ENCODE measurements at regions not wholly inside any gene's neighbourhood (a gene's known extent, or its start where the extent isn't known, plus 50 kb on each side); places are given as distances from the start of the nearest gene placed in this dataset.
A peak's percentile ranks its signal among the peaks of the same experiment; 100 is the strongest.

DNA sequence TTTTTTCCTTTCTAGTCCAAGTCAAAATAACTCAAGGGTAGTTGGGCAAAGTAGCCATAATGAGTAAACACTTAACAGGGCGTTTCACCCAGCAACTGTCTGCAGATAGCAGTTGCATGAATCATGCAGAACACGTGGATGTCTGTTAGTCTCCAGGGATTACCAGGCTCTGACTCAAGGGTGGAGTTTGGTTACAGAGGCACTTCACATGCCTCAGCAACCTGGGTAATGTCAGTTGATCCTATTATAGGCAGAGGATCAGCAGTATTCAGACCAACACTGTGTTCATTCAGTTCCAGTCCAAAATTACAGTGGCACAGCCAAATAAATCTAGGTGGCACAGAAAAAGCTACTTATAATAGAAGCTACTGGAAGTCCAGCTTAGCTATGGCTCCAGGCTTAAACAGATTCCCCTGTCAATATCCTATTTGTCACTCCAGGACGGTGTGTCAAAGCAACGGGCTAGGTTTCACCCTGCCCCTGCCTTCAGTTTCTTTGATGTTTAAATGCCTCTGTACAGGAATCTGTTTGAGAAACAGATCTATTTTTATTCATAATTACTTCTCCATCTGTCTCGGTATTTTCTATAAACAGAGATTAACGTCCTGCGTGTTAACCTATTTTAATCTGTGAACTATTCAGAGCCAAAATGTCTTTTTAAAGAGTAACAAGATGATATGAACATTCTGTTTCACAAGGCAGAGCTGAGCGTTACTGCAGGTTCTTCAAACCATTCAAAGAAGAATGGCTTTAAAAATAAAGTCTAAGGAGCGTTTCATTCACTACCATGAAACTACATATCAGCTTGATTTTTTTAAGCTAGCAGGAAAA, 162.6 kb upstream of the AKR1E2 start:
- WGBS (ENCODE audit: low lambda C conversion rate, missing lambda C conversion rate) = 16% methylated on average over 9 of the region's 9 CpGs
- peak; percentile 92 for DNase-seq (ENCODE audit: low spot score)
- Histone ChIP-seq H3K9me2 (replicated peaks; ENCODE audit: insufficient read depth) (no peaks in the 10 kb centered on the region), H3K79me2 (no peaks in the 10 kb centered on the region), H3K4me1 (ENCODE audit: insufficient read depth) (peaks cover 35% of the 10 kb centered on the region), H2AFZ (peak overlapping the region; percentile 1), H4K20me1 (ENCODE audit: insufficient read depth, poor library complexity, severe bottlenecking) (no peaks in the 10 kb centered on the region), H3K4me3 (no peak overlapping the region), H3K27me3 (no peaks in the 10 kb centered on the region), H3K36me3 (replicated peaks; ENCODE audit: insufficient read depth, low read depth) (no peaks in the 10 kb centered on the region), H3K27ac (peak overlapping the region; percentile 97), H3K9me3 (ENCODE audit: low read depth) (no peaks in the 10 kb centered on the region), H3K4me2 (peak overlapping the region; percentile 54)
- TF ChIP-seq EZH2phosphoT487 (IDR thresholded peaks at IDR 0.05; ENCODE audit: low read depth, severe bottlenecking, unreplicated experiment) (no peak), EZH2 (IDR thresholded peaks at IDR 0.05; ENCODE audit: borderline replicate concordance) (no peak)
- TF ChIP-seq, protein P1, sequence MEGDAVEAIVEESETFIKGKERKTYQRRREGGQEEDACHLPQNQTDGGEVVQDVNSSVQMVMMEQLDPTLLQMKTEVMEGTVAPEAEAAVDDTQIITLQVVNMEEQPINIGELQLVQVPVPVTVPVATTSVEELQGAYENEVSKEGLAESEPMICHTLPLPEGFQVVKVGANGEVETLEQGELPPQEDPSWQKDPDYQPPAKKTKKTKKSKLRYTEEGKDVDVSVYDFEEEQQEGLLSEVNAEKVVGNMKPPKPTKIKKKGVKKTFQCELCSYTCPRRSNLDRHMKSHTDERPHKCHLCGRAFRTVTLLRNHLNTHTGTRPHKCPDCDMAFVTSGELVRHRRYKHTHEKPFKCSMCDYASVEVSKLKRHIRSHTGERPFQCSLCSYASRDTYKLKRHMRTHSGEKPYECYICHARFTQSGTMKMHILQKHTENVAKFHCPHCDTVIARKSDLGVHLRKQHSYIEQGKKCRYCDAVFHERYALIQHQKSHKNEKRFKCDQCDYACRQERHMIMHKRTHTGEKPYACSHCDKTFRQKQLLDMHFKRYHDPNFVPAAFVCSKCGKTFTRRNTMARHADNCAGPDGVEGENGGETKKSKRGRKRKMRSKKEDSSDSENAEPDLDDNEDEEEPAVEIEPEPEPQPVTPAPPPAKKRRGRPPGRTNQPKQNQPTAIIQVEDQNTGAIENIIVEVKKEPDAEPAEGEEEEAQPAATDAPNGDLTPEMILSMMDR (IDR thresholded peaks at IDR 0.05; ENCODE audit: poor library complexity) = no peak

DNA sequence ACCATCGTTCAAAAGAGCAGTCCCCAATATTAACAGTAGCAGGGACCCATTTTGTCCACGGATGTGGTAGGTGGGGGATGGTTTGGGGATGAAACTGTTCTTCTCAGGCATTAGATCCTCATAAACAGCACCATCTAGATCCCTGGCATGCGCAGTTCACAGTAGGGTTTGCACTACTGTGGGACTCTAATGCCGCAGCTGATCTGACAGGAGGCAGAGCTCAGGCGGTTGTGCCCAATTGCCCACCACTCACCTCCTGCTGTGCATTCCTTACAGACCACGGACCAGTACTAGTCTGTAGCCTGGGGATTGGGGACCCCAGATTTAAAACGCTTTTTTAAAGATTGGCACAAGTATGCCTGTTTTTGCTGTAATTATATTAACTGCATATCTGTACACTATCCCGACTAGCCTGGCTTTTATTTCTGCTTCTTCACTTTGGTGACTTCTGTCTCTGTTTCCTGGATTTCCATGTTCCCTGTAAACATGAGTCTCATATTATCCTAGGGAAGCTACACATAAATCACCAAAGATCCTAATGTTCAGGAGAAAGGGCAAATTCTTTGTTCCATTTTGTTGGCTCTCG, 163.3 kb upstream of the AKR1E2 start:
- H4K20me1 ChIP-seq (ENCODE audit: insufficient read depth, poor library complexity, severe bottlenecking) = no peaks in the 10 kb centered on the region
- H3K79me2 ChIP-seq = no peaks in the 10 kb centered on the region
- H3K36me3 ChIP-seq (replicated peaks; ENCODE audit: insufficient read depth, low read depth) = no peaks in the 10 kb centered on the region
- no peaks in the 10 kb centered on the region for H3K9me3 ChIP-seq (ENCODE audit: low read depth)
- peak overlapping the region; percentile 97 for H3K27ac ChIP-seq
- DNase-seq (ENCODE audit: low spot score) = no peak
- 49% methylated on average over 9 of the region's 9 CpGs for WGBS (ENCODE audit: low lambda C conversion rate, missing lambda C conversion rate)
- peak overlapping the region; percentile 54 for H3K4me2 ChIP-seq
- H3K4me3 ChIP-seq = no peak overlapping the region
- peaks cover 35% of the 10 kb centered on the region for H3K4me1 ChIP-seq (ENCODE audit: insufficient read depth)
- H3K9me2 ChIP-seq (replicated peaks; ENCODE audit: insufficient read depth) = no peaks in the 10 kb centered on the region
- no peaks in the 10 kb centered on the region for H3K27me3 ChIP-seq
- peak overlapping the region; percentile 0 for H2AFZ ChIP-seq
- no peak for TF ChIP-seq EZH2phosphoT487 (IDR thresholded peaks at IDR 0.05; ENCODE audit: low read depth, severe bottlenecking, unreplicated experiment)
- TF ChIP-seq, protein P1 (IDR thresholded peaks at IDR 0.05; ENCODE audit: poor library complexity) = no peak
- TF ChIP-seq EZH2 (IDR thresholded peaks at IDR 0.05; ENCODE audit: borderline replicate concordance) = no peak

DNA sequence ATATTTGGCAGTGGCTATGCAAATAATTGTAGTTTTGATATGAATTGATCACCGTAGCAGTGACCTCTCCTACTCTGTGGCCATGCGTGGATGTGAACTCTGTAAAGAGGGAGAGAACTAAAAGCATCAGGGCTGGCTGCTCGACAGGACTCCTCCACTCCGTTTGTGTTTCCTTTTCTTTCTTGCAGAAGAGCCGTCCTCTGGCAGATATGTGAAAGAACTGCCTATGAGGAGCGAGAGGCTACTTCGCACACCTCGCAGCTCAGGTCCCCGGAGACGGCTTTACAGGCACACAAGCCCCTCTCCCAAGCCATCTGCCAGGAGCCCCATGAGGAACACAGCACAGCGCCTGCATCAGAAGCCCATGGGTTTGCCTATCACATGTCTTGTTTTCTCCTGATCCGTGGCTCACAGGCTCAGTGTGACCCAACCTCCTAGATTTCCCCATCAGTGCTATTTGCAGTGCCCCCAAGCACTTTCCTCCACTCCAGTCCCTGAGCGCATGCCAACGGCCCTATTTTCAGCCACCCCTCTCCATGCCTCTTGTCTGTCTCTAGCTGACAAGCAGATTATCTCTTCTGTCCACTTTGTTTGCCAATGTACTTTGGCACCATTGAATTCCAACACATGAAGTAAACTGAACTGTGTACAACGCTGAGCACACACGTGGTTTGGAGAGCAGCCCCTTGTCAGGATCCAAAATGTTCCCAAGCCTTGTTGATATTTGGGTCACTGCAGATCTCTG, 164.3 kb upstream of the AKR1E2 start:
- WGBS (ENCODE audit: low lambda C conversion rate, missing lambda C conversion rate) = 69% methylated on average over 16 of the region's 16 CpGs
- Histone ChIP-seq H3K4me2 (peak overlapping the region; percentile 54), H3K4me1 (ENCODE audit: insufficient read depth) (peaks cover 35% of the 10 kb centered on the region), H2AFZ (no peak overlapping the region), H3K9me3 (ENCODE audit: low read depth) (no peaks in the 10 kb centered on the region), H3K27me3 (no peaks in the 10 kb centered on the region), H4K20me1 (ENCODE audit: insufficient read depth, poor library complexity, severe bottlenecking) (no peaks in the 10 kb centered on the region), H3K79me2 (no peaks in the 10 kb centered on the region), H3K36me3 (replicated peaks; ENCODE audit: insufficient read depth, low read depth) (no peaks in the 10 kb centered on the region), H3K9me2 (replicated peaks; ENCODE audit: insufficient read depth) (no peaks in the 10 kb centered on the region), H3K4me3 (no peak overlapping the region), H3K27ac (peak overlapping the region; percentile 97)
- peak; percentile 49 for DNase-seq (ENCODE audit: low spot score)
- TF ChIP-seq EZH2phosphoT487 (IDR thresholded peaks at IDR 0.05; ENCODE audit: low read depth, severe bottlenecking, unreplicated experiment) (no peak), EZH2 (IDR thresholded peaks at IDR 0.05; ENCODE audit: borderline replicate concordance) (no peak)
- TF ChIP-seq, protein P1 (IDR thresholded peaks at IDR 0.05; ENCODE audit: poor library complexity) = no peak
